Osteocyte (in vitro differentiated cells): ENCODE measurements at regions not wholly inside any gene's neighbourhood (a gene's known extent, or its start where the extent isn't known, plus 50 kb on each side); places are given as distances from the start of the nearest gene placed in this dataset.

Experiments
- DNase-seq: peaks from one replicate; pipeline ENCODE4 v3.0.0; 2021; ENCODE audit warnings: mixed read lengths; ENCODE audit not compliant: unreplicated experiment; ENCODE audit errors: extremely low spot score
- H3K27ac Mint-ChIP-seq: one replicate; pipeline ENCODE4 v1.8.0; 2021; ENCODE audit warnings: mild to moderate bottlenecking, mixed read lengths; ENCODE audit not compliant: unreplicated experiment
- H3K27me3 Mint-ChIP-seq: one replicate; pipeline ENCODE4 v1.8.0; 2021; ENCODE audit warnings: mixed read lengths; ENCODE audit not compliant: unreplicated experiment
- H3K36me3 Mint-ChIP-seq: one replicate; pipeline ENCODE4 v1.8.0; 2021; ENCODE audit warnings: mixed read lengths; ENCODE audit not compliant: unreplicated experiment
- H3K4me1 Mint-ChIP-seq: one replicate; pipeline ENCODE4 v1.8.0; 2021; ENCODE audit warnings: mixed read lengths; ENCODE audit not compliant: unreplicated experiment
- H3K4me3 Mint-ChIP-seq: one replicate; pipeline ENCODE4 v1.8.0; 2021; ENCODE audit warnings: mild to moderate bottlenecking, moderate library complexity, mixed read lengths; ENCODE audit not compliant: unreplicated experiment
- H3K9me3 Mint-ChIP-seq: one replicate; pipeline ENCODE4 v1.8.0; 2021; ENCODE audit warnings: mixed read lengths; ENCODE audit not compliant: unreplicated experiment
- CTCF ChIP-seq: fragments of 200-600 bp; sonication (generic); IDR thresholded peaks from 2 replicates; pipeline ENCODE4 v1.5.0; 2021; ENCODE audit warnings: antibody characterized with exemption, mild to moderate bottlenecking, moderate library complexity

GRCh38 chr6:22042706-22043105, 254.1 kb downstream of the PRL start:
- H3K9me3 Mint-ChIP-seq = peaks cover 13% of the 10 kb centered on the region
- no peak overlapping the region for H3K27ac Mint-ChIP-seq
- H3K36me3 Mint-ChIP-seq = peaks cover 6% of the 10 kb centered on the region

DNA sequence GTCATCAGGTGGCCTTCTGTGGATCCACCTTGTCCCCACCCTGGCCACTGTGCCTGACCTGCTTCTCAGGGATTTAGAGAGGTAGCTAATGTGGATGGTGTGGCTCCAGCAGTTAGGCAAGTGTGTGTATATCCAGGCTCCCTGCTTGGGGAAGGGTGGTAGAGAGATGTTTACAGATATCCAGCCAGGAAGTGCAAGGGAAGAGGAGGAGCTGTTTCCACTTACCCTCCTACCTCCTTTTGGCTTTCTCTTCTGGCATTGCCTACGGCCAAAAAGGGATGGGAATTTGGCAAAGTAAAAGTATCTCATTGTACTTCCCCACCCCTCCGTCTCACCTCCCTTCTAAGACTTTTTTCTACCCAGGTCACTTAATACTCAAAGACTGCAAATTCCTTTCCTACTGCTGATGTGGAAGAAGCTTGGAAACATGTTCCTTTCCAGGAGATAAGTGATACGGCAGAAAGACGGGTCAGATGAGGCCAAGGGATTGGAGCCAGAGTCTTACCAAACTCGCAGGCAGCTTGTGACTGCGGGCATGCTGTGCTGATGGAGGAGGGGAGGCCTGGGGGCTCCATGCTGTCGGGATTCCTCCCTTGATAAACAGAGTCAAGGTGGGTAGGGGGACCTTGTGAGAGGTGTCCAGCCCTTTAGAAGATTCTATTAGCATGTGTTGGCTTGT, 253.4 kb downstream of the PRL start:
- Mint-ChIP-seq H3K4me1 (no peaks in the 10 kb centered on the region), H3K9me3 (peaks cover 13% of the 10 kb centered on the region), H3K27ac (no peak overlapping the region), H3K36me3 (peaks cover 6% of the 10 kb centered on the region), H3K4me3 (no peak overlapping the region), H3K27me3 (no peaks in the 10 kb centered on the region)
- TF ChIP-seq CTCF = no peak
- no peak for DNase-seq

More at GRCh38 chr6:22042706-22043105, 254.1 kb downstream of the PRL start:
- DNase-seq = no peak
- H3K4me3 Mint-ChIP-seq = no peak overlapping the region
- no peaks in the 10 kb centered on the region for H3K4me1 Mint-ChIP-seq
- no peak for TF ChIP-seq CTCF
- H3K27me3 Mint-ChIP-seq = no peaks in the 10 kb centered on the region

- H3K27ac Mint-ChIP-seq = no peak overlapping the region
- no peak for TF ChIP-seq CTCF
- H3K4me3 Mint-ChIP-seq = no peak overlapping the region
- no peaks in the 10 kb centered on the region for H3K4me1 Mint-ChIP-seq
- peaks cover 3% of the 10 kb centered on the region for H3K9me3 Mint-ChIP-seq
- no peaks in the 10 kb centered on the region for H3K27me3 Mint-ChIP-seq
- H3K36me3 Mint-ChIP-seq = no peaks in the 10 kb centered on the region
- DNase-seq = no peak
These were observed 251.4 kb downstream of the PRL start for GRCh38 chr6:22045261-22045912.

DNA sequence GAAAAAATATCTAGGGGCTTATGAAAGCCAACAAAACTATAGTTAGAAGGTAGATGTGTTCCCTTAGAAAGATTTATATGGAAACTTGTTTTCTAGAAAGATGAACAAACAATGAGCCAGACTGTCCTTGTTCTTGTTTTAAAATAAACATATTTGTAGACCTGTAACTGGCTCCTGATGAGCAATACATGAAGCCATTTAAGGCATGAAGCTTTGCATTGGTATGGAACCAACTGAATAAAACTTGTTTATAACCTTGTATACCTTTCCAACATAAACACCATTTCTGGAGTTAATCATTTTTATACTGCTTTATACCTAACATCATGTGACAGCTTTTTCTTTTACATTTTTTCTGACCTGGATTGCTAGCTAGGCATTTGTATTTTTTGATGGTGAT, 247.8 kb downstream of the PRL start:
- Mint-ChIP-seq H3K9me3 (no peaks in the 10 kb centered on the region), H3K36me3 (no peaks in the 10 kb centered on the region), H3K27ac (no peak overlapping the region), H3K4me3 (no peak overlapping the region), H3K27me3 (no peaks in the 10 kb centered on the region), H3K4me1 (no peaks in the 10 kb centered on the region)
- no peak for DNase-seq
- no peak for TF ChIP-seq CTCF

- Mint-ChIP-seq H3K4me1 (no peaks in the 10 kb centered on the region), H3K36me3 (no peaks in the 10 kb centered on the region), H3K27me3 (no peaks in the 10 kb centered on the region), H3K9me3 (no peaks in the 10 kb centered on the region), H3K27ac (no peak overlapping the region), H3K4me3 (no peak overlapping the region)
- no peak for DNase-seq
- TF ChIP-seq CTCF = no peak
These were observed 243.3 kb downstream of the PRL start for GRCh38 chr6:22053391-22053997.
